Smooth muscle cell (in vitro differentiated cells): ENCODE measurements at regions not wholly inside any gene's neighbourhood (a gene's known extent, or its start where the extent isn't known, plus 50 kb on each side); places are given as distances from the start of the nearest gene placed in this dataset.

Experiments used
- DNase-seq: peaks from one replicate; lab custom pipeline; 2025; ENCODE audit not compliant: unreplicated experiment; lab: John Stamatoyannopoulos, UW
- H2AFZ ChIP-seq: fragments of 200-600 bp; sonication (generic); 2 replicates; pipeline ENCODE4 v1.6.0; 2016; ENCODE audit warnings: antibody characterized with exemption, low read depth, mild to moderate bottlenecking
- H3F3A ChIP-seq: fragments of 200-600 bp; sonication (generic); 2 replicates; pipeline ENCODE4 v1.6.0; 2017; ENCODE audit warnings: antibody characterized with exemption, low read depth
- H3K27ac ChIP-seq: fragments of 200-600 bp; sonication (generic); 2 replicates; pipeline ENCODE4 v1.5.1; 2016; ENCODE audit warnings: low read depth, mild to moderate bottlenecking
- H3K27me3 ChIP-seq: fragments of 200-600 bp; sonication (generic); 2 replicates; pipeline ENCODE4 v1.6.1; 2016; ENCODE audit warnings: low read depth, mild to moderate bottlenecking
- H3K36me3 ChIP-seq: fragments of 200-600 bp; sonication (generic); 2 replicates; pipeline ENCODE4 v1.5.1; 2016; ENCODE audit warnings: low read depth
- H3K4me1 ChIP-seq: fragments of 200-600 bp; sonication (generic); 2 replicates; pipeline ENCODE4 v1.5.1; 2016; ENCODE audit warnings: low read depth
- H3K4me2 ChIP-seq: fragments of 200-600 bp; sonication (generic); 2 replicates; pipeline ENCODE4 v1.6.0; 2016; ENCODE audit warnings: mild to moderate bottlenecking
- H3K4me3 ChIP-seq: fragments of 200-600 bp; sonication (generic); 2 replicates; pipeline ENCODE4 v1.5.1; 2016; ENCODE audit warnings: mild to moderate bottlenecking
- H3K79me2 ChIP-seq: fragments of 200-600 bp; sonication (generic); 2 replicates; pipeline ENCODE4 v1.6.0; 2016; ENCODE audit warnings: low read depth, mild to moderate bottlenecking
- H3K9ac ChIP-seq: fragments of 200-600 bp; sonication (generic); 2 replicates; pipeline ENCODE4 v1.6.0; 2016; ENCODE audit warnings: low read depth
- H3K9me3 ChIP-seq: fragments of 200-600 bp; sonication (generic); replicated peaks from 2 replicates; pipeline ENCODE4 v1.5.1; 2016; ENCODE audit warnings: low read depth
- H4K20me1 ChIP-seq: fragments of 200-600 bp; sonication (generic); 2 replicates; pipeline ENCODE4 v1.6.0; 2016; ENCODE audit warnings: low read depth
- WGBS: methylation state at CpG from one replicate; pipeline ENCODE4 v1.1.7; 2016; ENCODE audit warnings: low lambda C conversion rate; 5-methylcytosine and 5-hydroxymethylcytosine counted together
- TF ChIP-seq, protein P1 (sequence below): fragments of 200-600 bp; sonication (generic); IDR thresholded peaks from 2 replicates; pipeline ENCODE4 v1.5.1; 2017; ENCODE audit warnings: borderline replicate concordance, mild to moderate bottlenecking, antibody characterized with exemption; ENCODE audit not compliant: insufficient read depth, poor library complexity, severe bottlenecking

DNA sequence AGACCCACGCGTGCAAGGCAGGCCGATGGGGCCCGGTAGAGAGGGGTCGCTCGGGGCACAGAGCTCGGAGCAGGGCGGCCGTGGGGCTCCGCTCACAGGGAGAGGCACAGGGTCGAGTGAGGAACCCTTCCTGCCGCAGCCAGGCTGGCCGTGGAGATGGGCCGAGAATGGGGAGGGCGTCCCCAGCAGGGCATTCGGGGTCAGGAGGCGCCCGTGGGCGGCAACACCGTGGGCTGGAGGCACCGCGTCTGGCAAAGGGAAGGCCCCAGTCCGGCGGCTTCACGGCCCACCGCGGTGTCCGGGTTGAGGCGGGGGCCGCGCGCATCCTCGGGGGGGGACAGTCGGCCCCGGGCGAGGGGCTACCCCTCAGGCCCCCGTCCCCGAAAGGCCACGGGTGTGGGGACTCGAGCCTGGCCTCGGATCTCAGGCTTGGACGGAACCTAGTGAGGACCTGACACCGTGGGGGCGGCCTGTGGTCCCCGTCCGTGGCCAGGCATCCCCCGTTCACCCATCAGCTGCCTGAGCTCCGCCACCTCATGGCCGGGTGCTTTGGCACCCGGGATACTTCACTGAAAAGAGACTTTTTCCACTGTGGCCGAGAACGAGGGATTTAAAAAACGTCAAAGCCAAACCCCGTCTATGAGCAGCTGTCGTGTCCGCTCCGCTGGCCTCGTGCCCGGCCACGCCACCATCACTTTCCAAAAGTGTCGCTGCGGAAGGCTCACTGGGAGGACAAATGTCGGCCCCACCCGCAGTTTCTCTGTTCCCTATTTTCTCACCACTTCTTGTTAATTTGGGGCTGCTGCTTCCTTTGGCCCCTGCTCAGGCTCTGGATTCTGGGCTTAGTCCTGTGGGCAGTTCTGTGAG is 73.6 kb downstream of the METRNL start:
- Histone ChIP-seq H3K27ac (no peak overlapping the region), H3K4me1 (no peaks in the 10 kb centered on the region), H3K9me3 (no peaks in the 10 kb centered on the region), H4K20me1 (no peaks in the 10 kb centered on the region), H3K79me2 (no peaks in the 10 kb centered on the region), H2AFZ (no peak overlapping the region), H3K36me3 (no peaks in the 10 kb centered on the region), H3K9ac (no peak overlapping the region), H3K4me3 (no peak overlapping the region), H3F3A (no peaks in the 10 kb centered on the region), H3K4me2 (no peak overlapping the region), H3K27me3 (no peaks in the 10 kb centered on the region)
- DNase-seq: no peak
- TF ChIP-seq, protein P1, sequence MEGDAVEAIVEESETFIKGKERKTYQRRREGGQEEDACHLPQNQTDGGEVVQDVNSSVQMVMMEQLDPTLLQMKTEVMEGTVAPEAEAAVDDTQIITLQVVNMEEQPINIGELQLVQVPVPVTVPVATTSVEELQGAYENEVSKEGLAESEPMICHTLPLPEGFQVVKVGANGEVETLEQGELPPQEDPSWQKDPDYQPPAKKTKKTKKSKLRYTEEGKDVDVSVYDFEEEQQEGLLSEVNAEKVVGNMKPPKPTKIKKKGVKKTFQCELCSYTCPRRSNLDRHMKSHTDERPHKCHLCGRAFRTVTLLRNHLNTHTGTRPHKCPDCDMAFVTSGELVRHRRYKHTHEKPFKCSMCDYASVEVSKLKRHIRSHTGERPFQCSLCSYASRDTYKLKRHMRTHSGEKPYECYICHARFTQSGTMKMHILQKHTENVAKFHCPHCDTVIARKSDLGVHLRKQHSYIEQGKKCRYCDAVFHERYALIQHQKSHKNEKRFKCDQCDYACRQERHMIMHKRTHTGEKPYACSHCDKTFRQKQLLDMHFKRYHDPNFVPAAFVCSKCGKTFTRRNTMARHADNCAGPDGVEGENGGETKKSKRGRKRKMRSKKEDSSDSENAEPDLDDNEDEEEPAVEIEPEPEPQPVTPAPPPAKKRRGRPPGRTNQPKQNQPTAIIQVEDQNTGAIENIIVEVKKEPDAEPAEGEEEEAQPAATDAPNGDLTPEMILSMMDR: no peak
- WGBS: 97% methylated on average over 43 of the region's 64 CpGs

DNA sequence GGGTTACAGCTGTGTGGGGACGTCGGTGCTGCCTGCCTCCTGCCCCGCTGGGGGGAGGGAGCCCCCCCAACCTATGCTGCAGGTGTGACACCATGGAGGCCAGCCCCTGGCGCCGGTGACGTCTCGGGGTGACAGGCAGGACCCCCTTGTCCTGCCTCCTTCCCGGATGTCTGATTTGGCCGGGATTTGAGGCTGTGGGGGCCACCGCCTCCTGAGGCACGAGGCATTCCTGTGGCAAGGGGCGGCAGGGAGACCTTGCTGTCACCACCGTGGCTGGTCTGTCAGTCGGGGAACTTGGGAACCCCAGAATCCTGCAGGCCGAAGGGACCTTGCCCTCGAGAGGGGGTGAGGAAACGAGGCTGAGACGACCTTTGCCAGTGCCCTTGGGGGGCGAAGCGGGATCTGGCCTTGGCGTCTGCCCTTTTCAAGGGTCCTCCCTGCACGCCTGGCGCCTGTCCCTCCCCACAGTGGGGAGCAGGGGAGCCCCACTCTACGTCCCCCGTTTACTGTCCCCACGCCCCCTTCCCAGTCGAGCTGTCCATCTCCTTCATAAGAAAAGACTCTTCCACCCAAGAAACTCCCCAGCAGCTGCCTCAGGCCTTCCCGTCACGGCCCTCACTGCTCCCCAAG is 74.4 kb downstream of the METRNL start:
- H3K79me2 ChIP-seq: no peaks in the 10 kb centered on the region
- H3K36me3 ChIP-seq: no peaks in the 10 kb centered on the region
- H3K27me3 ChIP-seq: no peaks in the 10 kb centered on the region
- no peak overlapping the region for H3K27ac ChIP-seq
- H2AFZ ChIP-seq: no peak overlapping the region
- TF ChIP-seq, protein P1: no peak
- H3K4me2 ChIP-seq: no peak overlapping the region
- H3K9ac ChIP-seq: no peak overlapping the region
- no peaks in the 10 kb centered on the region for H3K9me3 ChIP-seq
- H3K4me3 ChIP-seq: no peak overlapping the region
- DNase-seq: no peak
- no peaks in the 10 kb centered on the region for H4K20me1 ChIP-seq
- no peaks in the 10 kb centered on the region for H3F3A ChIP-seq
- H3K4me1 ChIP-seq: no peaks in the 10 kb centered on the region
- WGBS: 97% methylated on average over 28 of the region's 29 CpGs

DNA sequence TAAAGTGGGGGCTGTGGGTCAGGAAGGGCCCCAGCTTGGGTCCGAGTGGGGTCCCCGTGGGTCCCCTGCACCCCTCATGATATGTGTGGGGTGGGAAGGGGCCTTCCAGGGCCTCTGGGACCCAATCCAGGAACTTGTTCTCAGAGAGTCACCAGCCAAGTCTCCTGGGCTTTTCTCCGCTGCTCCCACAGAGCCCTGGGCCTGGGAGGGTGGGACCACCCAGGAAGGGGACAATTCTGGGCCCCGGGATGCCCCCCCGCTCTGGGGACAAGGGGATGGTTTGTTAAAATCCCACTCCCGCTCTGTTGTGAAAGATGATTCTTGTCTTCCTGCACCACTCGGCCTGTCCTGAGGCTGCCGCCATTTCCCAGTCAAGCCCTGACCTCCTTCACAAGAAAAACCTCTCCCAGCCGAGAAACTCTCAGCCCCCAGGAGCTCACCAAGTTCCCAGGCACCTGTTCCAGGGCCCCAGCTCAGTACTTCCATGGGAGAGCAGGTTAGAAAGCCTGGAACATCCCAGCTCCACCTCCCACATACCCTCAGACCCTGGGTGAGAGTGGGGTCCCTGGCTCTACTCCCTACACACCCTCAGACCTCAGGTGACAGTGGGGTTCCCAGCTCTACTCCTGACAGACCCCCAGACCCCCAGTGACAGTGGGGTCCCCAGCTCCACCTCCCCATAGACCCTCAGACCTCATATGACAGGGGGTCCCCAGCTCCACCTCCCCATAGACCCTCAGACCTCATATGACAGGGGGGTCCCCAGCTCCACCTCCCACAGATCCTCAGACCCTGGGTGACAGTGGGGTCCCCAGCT is 75.1 kb downstream of the METRNL start:
- H4K20me1 ChIP-seq: no peaks in the 10 kb centered on the region

More for the DNA sequence above, 75.1 kb downstream of the METRNL start:
- Histone ChIP-seq H2AFZ (no peak overlapping the region), H3K9me3 (no peaks in the 10 kb centered on the region), H3K79me2 (no peaks in the 10 kb centered on the region), H3K4me2 (no peak overlapping the region), H3F3A (no peaks in the 10 kb centered on the region), H3K9ac (no peak overlapping the region), H3K27ac (no peak overlapping the region), H3K36me3 (no peaks in the 10 kb centered on the region), H3K4me1 (no peaks in the 10 kb centered on the region), H3K27me3 (no peaks in the 10 kb centered on the region), H3K4me3 (no peak overlapping the region)
- TF ChIP-seq, protein P1: no peak
- DNase-seq: no peak
- WGBS: 86% methylated on average over 9 of the region's 9 CpGs
